Colon (tissue), 2 donors: ENCODE measurements at regions not wholly inside any gene's neighbourhood (a gene's known extent, or its start where the extent isn't known, plus 50 kb on each side); places are given as distances from the start of the nearest gene placed in this dataset.
A peak's percentile ranks its signal among the peaks of the same experiment; 100 is the strongest.
"Not testable (repeated sequence)": the region's sequence is repeated elsewhere in the genome, so short reads cannot be mapped to it uniquely, and the experiment has no call there.

Experiments used
- FAIRE-seq: peaks from 2 replicates; lab custom pipeline; 2012; peaks lifted over from hg19 to GRCh38; lab: Jason Lieb, UNC
- donor health status: control.
- donor health status: control.

DNA sequence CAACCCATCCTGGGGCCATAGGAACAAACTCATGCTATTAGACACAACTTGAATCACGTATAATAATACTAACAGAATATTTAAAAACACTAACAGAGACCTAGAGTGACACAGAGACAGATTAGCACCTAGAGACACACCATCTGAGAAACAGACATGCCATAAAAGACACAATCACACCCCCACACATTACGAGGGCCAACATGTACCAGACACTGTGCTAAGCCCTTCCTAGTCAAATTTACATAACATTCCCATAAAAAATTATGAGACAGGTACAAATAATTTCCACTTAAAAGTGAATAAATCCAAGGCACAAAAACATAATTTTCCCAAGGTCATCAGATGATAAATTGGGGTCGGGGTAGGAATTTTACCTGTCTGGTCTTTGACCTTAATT is 141.1 kb upstream of the PRSS16 start:
- FAIRE-seq: no peak

- FAIRE-seq: no peak
These were observed 135.8 kb upstream of the PRSS16 start for GRCh38 chr6:27111743-27112142.

DNA sequence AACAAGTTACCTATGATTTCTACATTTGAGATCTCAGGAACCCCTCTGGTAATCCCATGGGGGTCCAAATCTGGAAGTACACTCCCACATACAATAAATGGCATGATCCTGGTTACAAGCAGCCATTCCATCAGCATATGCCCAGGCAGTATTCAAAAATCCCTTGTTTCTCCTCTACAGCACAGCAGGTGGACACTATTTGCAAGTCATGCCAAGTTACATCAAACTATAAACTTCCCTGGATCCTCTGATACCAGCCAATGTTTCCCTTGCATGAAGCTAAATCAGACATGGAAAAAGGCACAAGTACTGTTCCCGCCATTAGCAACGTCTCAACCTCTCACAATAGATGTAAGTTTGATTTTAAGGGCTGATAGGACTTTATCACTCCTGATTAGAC is 134.5 kb upstream of the PRSS16 start:
- no peak for FAIRE-seq

DNA sequence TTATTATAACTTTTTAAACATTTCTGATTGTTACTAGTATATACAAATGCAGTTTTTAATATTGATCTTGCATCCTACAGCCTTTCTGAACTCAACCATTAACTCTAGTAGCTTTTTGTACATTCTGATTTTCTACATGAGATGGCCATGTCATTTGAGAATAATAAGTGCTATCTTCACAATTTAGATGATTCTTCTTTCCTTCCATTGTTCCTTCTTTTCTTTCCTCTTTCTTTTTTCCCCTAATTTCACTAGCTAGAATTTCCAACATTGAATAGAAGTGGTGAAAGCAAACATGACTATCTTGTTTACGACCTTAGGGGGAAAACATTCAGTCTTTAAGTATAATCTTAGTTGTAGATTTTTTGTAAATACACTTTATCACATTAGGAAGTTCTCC is 128.2 kb upstream of the PRSS16 start:
- no peak for FAIRE-seq

GRCh38 chr6:27119761-27120160 is 127.7 kb upstream of the PRSS16 start:
- FAIRE-seq: no peak

- FAIRE-seq: no peak
These were observed 125.9 kb upstream of the PRSS16 start for GRCh38 chr6:27121640-27122039.

- FAIRE-seq: no peak
These were observed 123.2 kb upstream of the PRSS16 start for GRCh38 chr6:27124252-27124657.

- FAIRE-seq: no peak
These were observed 121.3 kb upstream of the PRSS16 start for GRCh38 chr6:27126046-27126814.

DNA sequence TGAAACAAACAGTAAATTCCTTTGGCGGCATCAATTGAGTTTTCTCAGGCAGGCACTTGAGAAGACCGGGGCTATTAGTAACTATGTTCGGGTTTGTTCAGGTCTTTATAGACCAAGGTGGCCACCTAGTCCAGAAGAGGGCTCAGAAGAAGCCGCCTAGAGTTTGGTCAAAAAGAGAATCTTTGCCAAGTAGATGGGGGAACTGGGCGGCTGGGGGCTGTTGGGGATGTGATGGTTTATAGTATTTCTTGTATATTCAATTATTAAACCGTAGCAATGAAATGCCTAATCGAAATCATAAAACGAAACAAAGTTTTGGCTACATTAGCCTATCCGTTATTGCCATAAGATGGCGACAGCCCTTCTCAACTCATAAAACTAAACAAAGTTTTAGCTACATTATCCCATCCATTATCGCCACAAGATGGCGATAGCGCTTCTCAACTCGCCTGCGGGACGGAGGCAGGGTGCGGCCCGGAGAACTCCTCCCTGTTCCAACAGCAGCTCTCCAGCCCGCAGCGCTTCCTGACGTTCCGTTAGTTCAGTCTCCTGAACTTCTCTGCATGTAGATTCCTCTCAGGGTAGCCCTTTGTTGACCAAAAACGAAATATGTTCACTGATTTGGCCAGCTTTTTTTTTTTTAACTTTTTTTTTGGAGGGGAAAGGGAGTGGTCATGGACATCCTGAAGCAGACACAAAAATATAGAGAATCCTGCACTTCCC is 120.5 kb upstream of the PRSS16 start:
- FAIRE-seq: peak; percentile 92

GRCh38 chr6:27127874-27128273 is 119.6 kb upstream of the PRSS16 start:
- FAIRE-seq: not testable (repeated sequence)

- FAIRE-seq: no peak
These were observed 119.0 kb upstream of the PRSS16 start for GRCh38 chr6:27128311-27129094.

- no peak for FAIRE-seq
These were observed 118.2 kb upstream of the PRSS16 start for GRCh38 chr6:27129095-27129815.

GRCh38 chr6:27129917-27130316 is 117.6 kb upstream of the PRSS16 start:
- no peak for FAIRE-seq

DNA sequence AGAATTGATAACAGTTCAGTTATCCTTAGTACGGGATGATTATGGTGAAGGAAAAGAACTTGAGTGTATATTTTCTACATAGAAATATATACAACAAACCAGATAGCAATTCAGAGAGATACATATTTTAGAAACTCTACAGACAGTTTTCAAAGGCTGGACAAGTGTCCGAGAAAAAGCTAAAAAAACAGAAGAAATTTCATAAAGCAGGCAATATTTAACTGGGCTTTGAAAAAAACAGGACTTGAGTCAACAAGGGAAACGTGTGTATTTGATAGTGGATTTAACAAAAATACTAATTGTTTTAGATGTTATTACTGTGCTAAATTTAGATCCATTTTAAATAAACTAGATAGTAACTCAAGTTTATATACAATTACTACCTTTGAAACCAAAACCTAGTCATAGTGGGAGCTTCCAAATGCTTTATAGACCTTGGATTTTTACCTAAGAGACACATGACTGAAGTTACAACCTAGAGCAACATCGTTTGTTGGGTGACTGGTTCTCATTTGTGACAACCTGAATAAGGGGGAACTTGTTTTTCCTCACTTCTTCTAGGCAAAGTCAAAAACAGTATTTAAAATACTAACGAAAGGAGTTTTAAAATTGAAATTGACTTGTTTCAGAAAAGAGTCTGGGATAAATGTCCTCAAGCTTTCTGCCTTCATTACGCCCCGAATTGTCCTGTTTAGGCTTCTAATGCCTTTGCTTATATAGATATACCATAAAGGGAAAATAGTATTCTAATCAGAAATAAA is 116.7 kb upstream of the PRSS16 start:
- no peak for FAIRE-seq

- FAIRE-seq: not testable (repeated sequence)
These were observed 115.3 kb upstream of the PRSS16 start for GRCh38 chr6:27132282-27132531.

- FAIRE-seq: peak; percentile 45
These were observed 114.8 kb upstream of the PRSS16 start for GRCh38 chr6:27132532-27133280.

DNA sequence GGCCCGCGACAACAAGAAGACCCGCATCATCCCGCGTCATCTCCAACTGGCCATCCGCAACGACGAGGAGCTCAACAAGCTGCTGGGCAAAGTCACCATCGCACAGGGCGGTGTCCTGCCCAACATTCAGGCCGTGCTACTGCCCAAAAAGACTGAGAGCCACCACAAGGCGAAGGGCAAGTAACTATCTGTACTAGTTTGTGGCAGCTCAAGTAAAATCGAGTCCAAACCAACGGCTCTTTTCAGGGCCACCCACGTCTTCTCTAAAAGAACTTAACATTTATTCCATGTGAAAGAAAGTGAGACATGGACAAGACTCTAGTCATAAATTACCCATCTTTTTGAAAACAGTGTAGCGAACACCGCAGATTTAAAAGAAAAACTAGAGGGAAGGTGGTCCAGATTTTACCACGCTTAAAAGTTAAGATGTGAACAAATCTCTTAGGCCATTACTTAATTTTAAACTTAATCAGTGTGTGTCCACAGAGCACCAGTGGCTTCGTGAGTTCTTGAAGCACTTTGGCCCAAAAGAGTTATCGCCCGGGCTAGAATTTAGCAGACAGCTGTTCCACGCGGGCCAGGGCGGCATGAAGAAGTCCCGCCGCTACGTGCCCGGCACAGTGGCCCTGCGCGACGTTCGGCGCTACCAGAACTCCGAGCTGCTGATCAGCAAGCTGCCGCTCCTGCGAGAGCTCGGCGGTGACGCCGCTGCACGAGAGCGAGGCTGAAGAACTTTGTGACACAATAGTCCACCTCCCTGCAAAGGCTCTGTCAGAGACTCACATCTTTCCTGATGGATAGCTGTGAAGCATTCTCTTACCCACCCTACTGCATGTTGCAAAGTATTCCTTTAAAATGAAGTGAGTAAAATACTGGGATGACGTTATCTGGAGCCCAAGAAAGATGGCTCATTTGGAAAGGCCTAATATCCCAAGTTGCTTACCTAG is 113.9 kb upstream of the PRSS16 start:
- no peak for FAIRE-seq

GRCh38 chr6:27135087-27135657 is 112.3 kb upstream of the PRSS16 start:
- FAIRE-seq: no peak

DNA sequence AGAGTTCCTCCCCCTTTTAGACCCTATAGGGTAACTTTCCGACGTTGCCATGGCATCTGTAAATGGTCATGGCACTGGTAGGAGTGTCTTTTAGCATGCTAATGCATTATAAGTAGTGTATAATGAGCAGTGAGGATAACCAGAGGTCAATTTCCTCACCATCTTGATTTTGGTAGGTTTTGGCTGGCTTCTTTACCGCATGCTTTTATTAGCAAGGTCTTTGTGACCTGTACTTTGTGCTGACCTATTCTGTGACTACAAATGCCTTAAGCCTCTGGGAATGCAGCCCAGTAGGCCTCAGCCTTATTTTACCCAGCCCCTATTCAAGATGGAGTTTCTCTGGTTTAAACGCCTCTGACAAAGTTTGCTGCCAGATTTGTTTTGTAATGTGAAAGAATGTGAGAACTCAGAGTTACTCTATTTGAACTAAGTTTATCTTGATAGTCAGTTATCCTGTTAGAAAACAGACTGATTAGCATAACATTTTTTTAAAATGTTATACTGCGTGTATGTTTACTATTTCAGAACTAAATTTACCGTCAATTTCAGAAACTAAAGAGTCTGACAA is 111.3 kb upstream of the PRSS16 start:
- no peak for FAIRE-seq
